ENCODE measurements at regions not wholly inside any gene's neighbourhood (a gene's known extent, or its start where the extent isn't known, plus 50 kb on each side); places are given as distances from the start of the nearest gene placed in this dataset.

GRCh38 chr4:159705334-159705733, 602.5 kb downstream of the RAPGEF2 start:
- TF ChIP-seq ZNF121 (CRISPR knock-in tag; IDR thresholded peaks at IDR 0.05) (no peak), OVOL2 (CRISPR knock-in tag; IDR thresholded peaks at IDR 0.05; ENCODE audit: borderline replicate concordance) (no peak), USF2 (CRISPR knock-in tag; IDR thresholded peaks at IDR 0.05) (no peak), HMGXB4 (CRISPR knock-in tag; IDR thresholded peaks at IDR 0.05) (no peak), ATF6 (CRISPR knock-in tag; IDR thresholded peaks at IDR 0.05) (no peak), HMGA2 (CRISPR knock-in tag; IDR thresholded peaks at IDR 0.05) (no peak), ZNF263 (CRISPR knock-in tag; IDR thresholded peaks at IDR 0.05; ENCODE audit: low read depth) (no peak), PRRX2 (CRISPR knock-in tag; IDR thresholded peaks at IDR 0.05) (no peak), TEAD4 (CRISPR knock-in tag; IDR thresholded peaks at IDR 0.05) (no peak), JUN (CRISPR knock-in tag; IDR thresholded peaks at IDR 0.05) (no peak), ATF2 (CRISPR knock-in tag; IDR thresholded peaks at IDR 0.05; ENCODE audit: borderline replicate concordance, low read depth) (no peak), ZNF416 (CRISPR knock-in tag; IDR thresholded peaks at IDR 0.05) (no peak), SMAD4 (CRISPR knock-in tag; IDR thresholded peaks at IDR 0.05) (no peak), JAZF1 (CRISPR knock-in tag; IDR thresholded peaks at IDR 0.05) (no peak), TCF7 (CRISPR knock-in tag; IDR thresholded peaks at IDR 0.05; ENCODE audit: low read depth) (no peak), NFYB (CRISPR knock-in tag; conservative IDR thresholded peaks at IDR 0.05; ENCODE audit: low read depth) (no peak), ZNF423 (CRISPR knock-in tag; IDR thresholded peaks at IDR 0.05) (no peak), GABPB1 (CRISPR knock-in tag; IDR thresholded peaks at IDR 0.05) (no peak)
- H3K36me3 Mint-ChIP-seq = peaks cover 6% of the 10 kb centered on the region
- H3K27ac Mint-ChIP-seq = no peak overlapping the region
- ChIA-PET POLR2A (no interaction called here), CTCF (no interaction called here)
- DNase-seq (ENCODE audit: low spot score) = no peak
- no peaks in the 10 kb centered on the region for H3K27me3 Mint-ChIP-seq (ENCODE audit: low read depth)
- H3K4me3 Mint-ChIP-seq = no peak overlapping the region
- H3K9me3 Mint-ChIP-seq = peaks cover 28% of the 10 kb centered on the region
- no peak for ATAC-seq
- no peaks in the 10 kb centered on the region for H3K4me1 Mint-ChIP-seq

GRCh38 chr4:159706704-159707103, 603.8 kb downstream of the RAPGEF2 start:
- H3K9me3 Mint-ChIP-seq = peaks cover 14% of the 10 kb centered on the region
- no peak overlapping the region for H3K4me3 Mint-ChIP-seq
- H3K27ac Mint-ChIP-seq = no peak overlapping the region
- no peaks in the 10 kb centered on the region; the same call in 1 of the 2 replicates for H3K36me3 Mint-ChIP-seq
- DNase-seq (ENCODE audit: low spot score) (no peak), ATAC-seq (no peak)
- ChIA-PET CTCF (no interaction called here), POLR2A (no interaction called here)
- H3K27me3 Mint-ChIP-seq (ENCODE audit: low read depth) = no peaks in the 10 kb centered on the region
- H3K4me1 Mint-ChIP-seq = no peaks in the 10 kb centered on the region
- no peak for TF ChIP-seq ZNF138 (CRISPR knock-in tag; conservative IDR thresholded peaks at IDR 0.05)
- TF ChIP-seq ZNF512 (CRISPR knock-in tag; IDR thresholded peaks at IDR 0.05; ENCODE audit: borderline replicate concordance) = no peak
- no peak for TF ChIP-seq ZNF219 (CRISPR knock-in tag; IDR thresholded peaks at IDR 0.05; ENCODE audit: borderline replicate concordance)
- no peak for TF ChIP-seq JAZF1 (CRISPR knock-in tag; IDR thresholded peaks at IDR 0.05)
- no peak for TF ChIP-seq TEAD4 (CRISPR knock-in tag; IDR thresholded peaks at IDR 0.05)
- no peak for TF ChIP-seq CBFB (CRISPR knock-in tag; IDR thresholded peaks at IDR 0.05; ENCODE audit: low read depth)
- no peak for TF ChIP-seq NR1H2 (CRISPR knock-in tag; IDR thresholded peaks at IDR 0.05)
- no peak for TF ChIP-seq RELA (CRISPR knock-in tag; IDR thresholded peaks at IDR 0.05; ENCODE audit: borderline replicate concordance)
- no peak for TF ChIP-seq PRRX2 (CRISPR knock-in tag; IDR thresholded peaks at IDR 0.05)
- TF ChIP-seq ERG (CRISPR knock-in tag; IDR thresholded peaks at IDR 0.05) = no peak
- TF ChIP-seq ESRRA (CRISPR knock-in tag; IDR thresholded peaks at IDR 0.05; ENCODE audit: borderline replicate concordance) = no peak
- TF ChIP-seq ZSCAN18 (CRISPR knock-in tag; IDR thresholded peaks at IDR 0.05) = no peak
- no peak for TF ChIP-seq TP53 (CRISPR knock-in tag; IDR thresholded peaks at IDR 0.05)

Measured in WTC11 (cell line).